ENCODE measurements at regions not wholly inside any gene's neighbourhood (a gene's known extent, or its start where the extent isn't known, plus 50 kb on each side); places are given as distances from the start of the nearest gene placed in this dataset.
"Not testable (repeated sequence)": the region's sequence is repeated elsewhere in the genome, so short reads cannot be mapped to it uniquely, and the experiment has no call there.

- DNase-seq (ENCODE audit: low spot score) = no peak
Observed at GRCh38 chr15:100767001-100767825, 112.4 kb upstream of the ALDH1A3 start.

- DNase-seq (ENCODE audit: low spot score) = no peak
Observed at GRCh38 chr15:100768501-100768931, 111.1 kb upstream of the ALDH1A3 start.

GRCh38 chr15:100769043-100769974 lies 110.3 kb upstream of the ALDH1A3 start:
- no peak for DNase-seq (ENCODE audit: low spot score)

GRCh38 chr15:100769975-100770340 lies 109.7 kb upstream of the ALDH1A3 start:
- DNase-seq (ENCODE audit: low spot score) = no peak

GRCh38 chr15:100770661-100771584 lies 108.7 kb upstream of the ALDH1A3 start:
- no peak for DNase-seq (ENCODE audit: low spot score)

- no peak for DNase-seq (ENCODE audit: low spot score)
Observed at GRCh38 chr15:100771746-100772145, 107.9 kb upstream of the ALDH1A3 start.

- DNase-seq (ENCODE audit: low spot score) = no peak
Observed at GRCh38 chr15:100772478-100772877, 107.2 kb upstream of the ALDH1A3 start.

GRCh38 chr15:100772892-100773520 lies 106.6 kb upstream of the ALDH1A3 start:
- no peak for DNase-seq (ENCODE audit: low spot score)

GRCh38 chr15:100774044-100774443 lies 105.6 kb upstream of the ALDH1A3 start:
- not testable (repeated sequence) for DNase-seq (ENCODE audit: low spot score)

GRCh38 chr15:100775581-100776185 lies 103.9 kb upstream of the ALDH1A3 start:
- no peak for DNase-seq (ENCODE audit: low spot score)

GRCh38 chr15:100777821-100778220 lies 101.8 kb upstream of the ALDH1A3 start:
- DNase-seq (ENCODE audit: low spot score) = no peak

- DNase-seq (ENCODE audit: low spot score) = no peak
Observed at GRCh38 chr15:100778831-100779288, 100.8 kb upstream of the ALDH1A3 start.

GRCh38 chr15:100779331-100780207 lies 100.1 kb upstream of the ALDH1A3 start:
- DNase-seq (ENCODE audit: low spot score) = no peak

GRCh38 chr15:100780208-100780800 lies 99.3 kb upstream of the ALDH1A3 start:
- no peak for DNase-seq (ENCODE audit: low spot score)

GRCh38 chr15:100781061-100781960 lies 98.3 kb upstream of the ALDH1A3 start:
- DNase-seq (ENCODE audit: low spot score) = no peak

GRCh38 chr15:100781961-100782530 lies 97.6 kb upstream of the ALDH1A3 start:
- no peak for DNase-seq (ENCODE audit: low spot score)

GRCh38 chr15:100783291-100783690 lies 96.3 kb upstream of the ALDH1A3 start:
- no peak for DNase-seq (ENCODE audit: low spot score)

Data from cerebellar cortex (tissue), 1 donor.